Right lobe of liver (tissue), 6 donors: ENCODE measurements at regions not wholly inside any gene's neighbourhood (a gene's known extent, or its start where the extent isn't known, plus 50 kb on each side); places are given as distances from the start of the nearest gene placed in this dataset.

Source experiments
- ATAC-seq, 4 donors: fragments of 200-7000 bp; cut with Tn5 transposase; one replicate each; pipeline ENCODE4 v1.9.1; 2020; ENCODE audit warnings: mild to moderate bottlenecking in 4 of 4, moderate library complexity in 4 of 4
- DNase-seq, 3 donors: peaks; one replicate each; pipeline ENCODE4 v3.0.0-alpha.2; 2020
- H3K27ac ChIP-seq, 3 donors: fragments of 200-600 bp; one replicate each; pipeline ENCODE4 v1.8.0; 2022
- H3K27me3 ChIP-seq, 2 donors: fragments of 200-600 bp; one replicate each; pipeline ENCODE4 v1.8.0; 2022
- H3K36me3 ChIP-seq, 4 donors: fragments of 200-600 bp; sonication (generic) in 1 of 4; one replicate each; pipeline versions ENCODE4 v1.5.1 to v1.8.0; 2017 to 2022; ENCODE audit warnings: control low read depth in 1 of 4
- H3K4me1 ChIP-seq, 4 donors: fragments of 200-600 bp; sonication (generic) in 1 of 4; one replicate each; pipeline versions ENCODE4 v1.5.1 to v1.8.0; 2017 to 2022; ENCODE audit warnings: control low read depth in 1 of 4
- H3K4me3 ChIP-seq, 3 donors: fragments of 200-600 bp; one replicate each; pipeline ENCODE4 v1.8.0; 2022
- H3K9me3 ChIP-seq, 4 donors: fragments of 200-600 bp; sonication (generic) in 1 of 4; one replicate each; pipeline versions ENCODE4 v1.5.1 to v1.8.0; 2017 to 2022; ENCODE audit warnings: control low read depth in 1 of 4
- POLR2A ChIP-seq: fragments of 450-650 bp; IDR thresholded peaks from one replicate; pipeline ENCODE4 v1.6.1; 2017; ENCODE audit warnings: antibody characterized with exemption, mild to moderate bottlenecking
- WGBS: methylation state at CpG from one replicate; pipeline ENCODE4 v1.1.6; 2018; ENCODE audit warnings: low coverage, low lambda C conversion rate; ENCODE audit not compliant: insufficient coverage; ENCODE audit errors: missing lambda C conversion rate; 5-methylcytosine and 5-hydroxymethylcytosine counted together
- intact Hi-C, 2 donors: fragments of 100-400 bp; cut with DNase I; formaldehyde crosslinking; loops; one replicate each; pipeline versions ENCODE4 v1.11.2 to v1.14.1; 2022
- TF ChIP-seq, protein P1 (sequence below), 4 donors: fragments of 200-600 bp in 3 of 4; fragments of 450-650 bp in 1 of 4; IDR thresholded peaks; one replicate each; pipeline versions ENCODE4 v1.5.1 to v1.8.0; 2016 to 2022; ENCODE audit warnings: antibody characterized with exemption in 4 of 4, mild to moderate bottlenecking in 2 of 4
- donor health status: DM: no; HTN: yes; CAD: no.
- donor health status: DM: no; HTN: no; CAD: no.
- donor health status: DM: no; HTN: no; CAD: no.
- donor health status: DM: no; HTN: yes; CAD: no.
- donor health status: DM: no; HTN: yes; CAD: no.

GRCh38 chr20:8981482-8981881 is 87.4 kb upstream of the PLCB4 start:
- intact Hi-C loops: no loop called here
- no peak for ATAC-seq
- no peak for DNase-seq
- 69% methylated on average over 2 of the region's 5 CpGs for WGBS
- Histone ChIP-seq H3K27ac (no peak overlapping the region), H3K4me3 (no peak overlapping the region), H3K4me1 (no peaks in the 10 kb centered on the region), H3K36me3 (no peaks in the 10 kb centered on the region), H3K9me3 (no peaks in the 10 kb centered on the region), H3K27me3 (no peaks in the 10 kb centered on the region)
- no peak for TF ChIP-seq POLR2A

GRCh38 chr20:8983478-8984345 is 85.2 kb upstream of the PLCB4 start:
- ATAC-seq (no peak), DNase-seq (no peak)
- no peaks in the 10 kb centered on the region for H3K36me3 ChIP-seq
- TF ChIP-seq, protein P1, sequence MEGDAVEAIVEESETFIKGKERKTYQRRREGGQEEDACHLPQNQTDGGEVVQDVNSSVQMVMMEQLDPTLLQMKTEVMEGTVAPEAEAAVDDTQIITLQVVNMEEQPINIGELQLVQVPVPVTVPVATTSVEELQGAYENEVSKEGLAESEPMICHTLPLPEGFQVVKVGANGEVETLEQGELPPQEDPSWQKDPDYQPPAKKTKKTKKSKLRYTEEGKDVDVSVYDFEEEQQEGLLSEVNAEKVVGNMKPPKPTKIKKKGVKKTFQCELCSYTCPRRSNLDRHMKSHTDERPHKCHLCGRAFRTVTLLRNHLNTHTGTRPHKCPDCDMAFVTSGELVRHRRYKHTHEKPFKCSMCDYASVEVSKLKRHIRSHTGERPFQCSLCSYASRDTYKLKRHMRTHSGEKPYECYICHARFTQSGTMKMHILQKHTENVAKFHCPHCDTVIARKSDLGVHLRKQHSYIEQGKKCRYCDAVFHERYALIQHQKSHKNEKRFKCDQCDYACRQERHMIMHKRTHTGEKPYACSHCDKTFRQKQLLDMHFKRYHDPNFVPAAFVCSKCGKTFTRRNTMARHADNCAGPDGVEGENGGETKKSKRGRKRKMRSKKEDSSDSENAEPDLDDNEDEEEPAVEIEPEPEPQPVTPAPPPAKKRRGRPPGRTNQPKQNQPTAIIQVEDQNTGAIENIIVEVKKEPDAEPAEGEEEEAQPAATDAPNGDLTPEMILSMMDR (IDR thresholded peaks at IDR 0.05): no peak
- no peak for TF ChIP-seq POLR2A
- no peak overlapping the region for H3K27ac ChIP-seq
- intact Hi-C loops: no loop called here
- no peaks in the 10 kb centered on the region for H3K27me3 ChIP-seq
- no peak overlapping the region for H3K4me3 ChIP-seq
- no peaks in the 10 kb centered on the region for H3K4me1 ChIP-seq
- 61% methylated on average over 7 of the region's 7 CpGs for WGBS
- no peaks in the 10 kb centered on the region for H3K9me3 ChIP-seq

DNA sequence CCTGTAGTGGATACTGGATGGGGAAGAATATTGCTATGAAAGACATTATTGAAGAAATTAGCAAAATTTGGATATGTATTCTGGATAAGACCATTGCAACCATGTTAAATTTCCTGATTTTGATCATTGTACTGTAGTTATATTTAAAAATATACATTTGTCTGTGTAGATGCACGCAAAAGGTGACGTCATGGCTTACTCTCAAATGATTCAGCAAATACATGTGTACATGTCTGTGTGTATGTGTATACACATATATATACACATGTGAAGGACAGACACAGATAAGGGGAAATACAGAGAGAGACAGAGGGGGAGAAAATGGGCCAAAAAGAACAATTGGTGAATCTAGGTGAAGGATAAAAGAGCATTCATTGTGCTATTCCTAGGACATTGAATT is 82.3 kb upstream of the PLCB4 start:
- Histone ChIP-seq H3K27me3 (no peaks in the 10 kb centered on the region), H3K9me3 (no peaks in the 10 kb centered on the region), H3K27ac (no peak overlapping the region), H3K4me3 (no peak overlapping the region), H3K36me3 (no peaks in the 10 kb centered on the region), H3K4me1 (no peaks in the 10 kb centered on the region)
- 66% methylated on average over 2 of the region's 2 CpGs for WGBS
- ATAC-seq: no peak
- TF ChIP-seq POLR2A: no peak
- TF ChIP-seq, protein P1 (IDR thresholded peaks at IDR 0.05): no peak
- no peak for DNase-seq
- intact Hi-C loops: no loop called here

DNA sequence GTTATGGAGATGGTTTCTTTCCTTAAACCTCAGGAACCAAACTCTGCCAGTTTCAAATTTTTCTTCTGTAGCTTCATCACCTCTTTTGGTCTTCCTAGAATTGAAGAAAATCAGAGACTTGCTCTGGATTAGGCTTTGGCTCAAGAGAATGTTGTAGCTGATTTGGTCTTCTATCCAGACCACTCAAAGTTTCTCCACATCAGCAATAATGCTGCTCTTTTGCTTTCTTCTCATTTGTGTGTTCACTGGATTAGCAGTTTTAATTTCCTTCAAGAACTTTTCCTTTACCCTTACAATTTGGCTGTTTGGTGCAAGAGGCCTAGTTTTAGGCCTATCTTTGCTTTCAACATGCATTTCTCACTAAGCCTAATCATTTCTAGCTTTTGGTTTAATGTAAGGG is 78.1 kb upstream of the PLCB4 start:
- intact Hi-C loops: no loop called here
- Histone ChIP-seq H3K4me1 (no peaks in the 10 kb centered on the region), H3K27ac (no peak overlapping the region), H3K36me3 (no peaks in the 10 kb centered on the region), H3K9me3 (no peaks in the 10 kb centered on the region), H3K27me3 (no peaks in the 10 kb centered on the region), H3K4me3 (no peak overlapping the region)
- DNase-seq (no peak), ATAC-seq (no peak)
- TF ChIP-seq, protein P1 (IDR thresholded peaks at IDR 0.05): no peak
- no peak for TF ChIP-seq POLR2A

DNA sequence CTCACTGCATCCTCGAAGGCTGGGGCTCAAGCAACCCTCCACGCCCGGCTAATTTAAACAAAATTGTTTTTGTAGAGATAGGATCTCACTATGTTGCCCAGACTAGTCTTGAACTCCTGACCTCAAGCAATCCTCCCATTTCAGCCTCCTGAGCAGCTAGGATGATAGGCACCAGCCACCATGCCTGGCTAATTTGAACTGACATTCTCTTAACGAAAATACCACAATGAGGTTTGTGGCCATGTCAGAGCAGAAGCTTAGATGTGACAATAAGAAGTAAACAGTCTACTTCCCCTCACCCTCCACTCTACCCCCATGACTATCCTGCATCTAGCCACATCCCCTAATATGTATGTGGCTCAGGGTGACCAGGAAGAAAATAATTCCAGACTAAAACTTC is 74.8 kb upstream of the PLCB4 start:
- no peaks in the 10 kb centered on the region for H3K27me3 ChIP-seq
- no peak overlapping the region for H3K4me3 ChIP-seq
- TF ChIP-seq POLR2A: no peak
- TF ChIP-seq, protein P1 (IDR thresholded peaks at IDR 0.05): no peak
- intact Hi-C loops: no loop called here
- DNase-seq (no peak), ATAC-seq (no peak)
- WGBS: 49% methylated on average over 3 of the region's 4 CpGs
- H3K27ac ChIP-seq: no peak overlapping the region
- H3K9me3 ChIP-seq: no peaks in the 10 kb centered on the region
- H3K4me1 ChIP-seq: no peaks in the 10 kb centered on the region
- H3K36me3 ChIP-seq: no peaks in the 10 kb centered on the region
